ENCODE measurements at regions not wholly inside any gene's neighbourhood (a gene's known extent, or its start where the extent isn't known, plus 50 kb on each side); places are given as distances from the start of the nearest gene placed in this dataset.

GRCh38 chr5:167309941-167310517, 981.4 kb upstream of the WWC1 start:
- DNase-seq (ENCODE audit: low read depth in 1 of 2, low spot score in 1 of 2), result no peak
- no peak overlapping the region for H3K27ac ChIP-seq
- H3K27me3 ChIP-seq, result no peaks in the 10 kb centered on the region
- TF ChIP-seq CTCF (IDR thresholded peaks at IDR 0.05; ENCODE audit: low read depth, low read length), result no peak
- H3K36me3 ChIP-seq, result no peaks in the 10 kb centered on the region
- no peaks in the 10 kb centered on the region for H3K9me3 ChIP-seq (ENCODE audit: low read depth)
- H3K4me3 ChIP-seq, result no peak overlapping the region
- H3K4me1 ChIP-seq (ENCODE audit: low read depth), result peaks cover 3% of the 10 kb centered on the region

DNA sequence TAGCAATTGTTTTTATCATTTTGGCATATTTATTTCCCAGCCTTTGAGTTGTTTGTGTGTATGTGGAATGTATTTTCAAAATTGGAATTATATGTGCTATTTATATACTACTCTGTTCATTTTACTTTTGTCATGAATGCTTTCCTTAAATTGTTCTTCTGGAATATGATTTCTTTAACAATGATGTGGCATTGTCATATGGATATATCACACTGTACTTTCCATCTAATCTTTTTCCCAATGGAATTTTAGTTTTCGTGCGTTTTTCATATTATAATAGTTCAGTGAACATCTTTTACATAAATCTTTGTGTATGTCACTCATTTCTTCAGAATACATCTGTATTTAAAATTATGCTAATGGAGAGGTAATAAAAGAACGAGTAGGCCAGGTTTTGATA, 980.1 kb upstream of the WWC1 start:
- H3K9me3 ChIP-seq (ENCODE audit: low read depth), result no peaks in the 10 kb centered on the region
- H3K36me3 ChIP-seq, result no peaks in the 10 kb centered on the region
- no peak for TF ChIP-seq CTCF (IDR thresholded peaks at IDR 0.05; ENCODE audit: low read depth, low read length)
- H3K27me3 ChIP-seq, result no peaks in the 10 kb centered on the region
- H3K4me3 ChIP-seq, result no peak overlapping the region
- no peak overlapping the region for H3K27ac ChIP-seq
- H3K4me1 ChIP-seq (ENCODE audit: low read depth), result no peaks in the 10 kb centered on the region
- no peak for DNase-seq (ENCODE audit: low read depth in 1 of 2, low spot score in 1 of 2)

DNA sequence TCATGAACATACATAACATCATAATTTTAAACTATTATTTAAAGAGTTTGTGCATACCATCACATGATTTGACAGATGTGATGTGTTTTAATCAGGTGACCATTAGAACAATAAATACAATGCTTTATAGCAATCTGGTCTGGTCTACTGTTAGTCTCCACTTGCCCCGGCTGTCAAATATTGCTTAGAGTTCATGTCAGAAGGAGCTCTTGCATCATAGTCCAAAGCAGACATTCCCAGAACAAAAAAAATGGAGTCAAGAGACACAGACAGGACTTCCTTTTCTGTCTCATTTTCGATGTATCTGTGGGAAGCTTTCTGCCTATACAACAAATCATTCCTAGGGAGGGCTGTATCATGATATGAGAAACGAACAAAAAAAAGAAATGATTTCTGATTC, 979.2 kb upstream of the WWC1 start:
- H3K36me3 ChIP-seq, result no peaks in the 10 kb centered on the region
- no peaks in the 10 kb centered on the region for H3K9me3 ChIP-seq (ENCODE audit: low read depth)
- no peak for DNase-seq (ENCODE audit: low read depth in 1 of 2, low spot score in 1 of 2)
- no peak overlapping the region for H3K4me3 ChIP-seq
- TF ChIP-seq CTCF (IDR thresholded peaks at IDR 0.05; ENCODE audit: low read depth, low read length), result no peak
- no peak overlapping the region for H3K27ac ChIP-seq
- no peaks in the 10 kb centered on the region for H3K4me1 ChIP-seq (ENCODE audit: low read depth)
- H3K27me3 ChIP-seq, result no peaks in the 10 kb centered on the region

- Histone ChIP-seq H3K36me3 (no peaks in the 10 kb centered on the region), H3K4me3 (no peak overlapping the region), H3K27ac (no peak overlapping the region), H3K9me3 (ENCODE audit: low read depth) (no peaks in the 10 kb centered on the region), H3K4me1 (ENCODE audit: low read depth) (no peaks in the 10 kb centered on the region), H3K27me3 (no peaks in the 10 kb centered on the region)
- no peak for TF ChIP-seq CTCF (IDR thresholded peaks at IDR 0.05; ENCODE audit: low read depth, low read length)
- DNase-seq (ENCODE audit: low read depth in 1 of 2, low spot score in 1 of 2), result no peak
Observed at GRCh38 chr5:167315762-167316161, 975.7 kb upstream of the WWC1 start.

DNA sequence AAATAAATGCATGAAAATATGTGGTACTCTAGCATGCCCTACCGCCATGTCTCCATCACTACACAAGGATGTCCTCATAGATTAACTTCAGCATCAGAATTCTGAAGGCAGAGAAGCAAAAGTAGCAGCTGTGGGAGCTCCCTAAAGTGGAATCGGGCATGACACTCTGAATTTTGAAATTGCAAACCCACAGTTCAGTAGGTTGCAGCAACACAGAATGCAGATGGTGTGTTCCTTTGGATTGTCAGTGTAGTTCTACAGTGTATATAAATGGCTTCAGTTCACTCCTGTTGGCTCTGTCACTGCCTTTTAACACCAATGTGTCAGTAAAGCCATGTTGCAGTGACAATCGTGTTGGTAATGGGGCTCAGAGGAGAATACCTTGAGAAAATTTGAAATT, 973.6 kb upstream of the WWC1 start:
- H3K4me1 ChIP-seq (ENCODE audit: low read depth), result no peaks in the 10 kb centered on the region
- no peak for TF ChIP-seq CTCF (IDR thresholded peaks at IDR 0.05; ENCODE audit: low read depth, low read length)
- DNase-seq (ENCODE audit: low read depth in 1 of 2, low spot score in 1 of 2), result no peak
- H3K36me3 ChIP-seq, result no peaks in the 10 kb centered on the region
- no peaks in the 10 kb centered on the region for H3K27me3 ChIP-seq
- H3K9me3 ChIP-seq (ENCODE audit: low read depth), result no peaks in the 10 kb centered on the region
- H3K27ac ChIP-seq, result no peak overlapping the region
- no peak overlapping the region for H3K4me3 ChIP-seq

- Histone ChIP-seq H3K27ac (no peak overlapping the region), H3K4me3 (no peak overlapping the region), H3K27me3 (no peaks in the 10 kb centered on the region), H3K36me3 (no peaks in the 10 kb centered on the region), H3K9me3 (ENCODE audit: low read depth) (no peaks in the 10 kb centered on the region), H3K4me1 (ENCODE audit: low read depth) (no peaks in the 10 kb centered on the region)
- no peak for TF ChIP-seq CTCF (IDR thresholded peaks at IDR 0.05; ENCODE audit: low read depth, low read length)
- no peak for DNase-seq (ENCODE audit: low read depth in 1 of 2, low spot score in 1 of 2)
Observed at GRCh38 chr5:167319243-167319642, 972.2 kb upstream of the WWC1 start.

Measured in cardiac muscle cell (in vitro differentiated cells and primary cell).